CD4-positive, alpha-beta T cell treated with Interleukin-15 for 1 hour (primary cell): ENCODE measurements at regions not wholly inside any gene's neighbourhood (a gene's known extent, or its start where the extent isn't known, plus 50 kb on each side); places are given as distances from the start of the nearest gene placed in this dataset.

Experiments
- DNase-seq: peaks from one replicate; pipeline ENCODE4 v3.0.0-alpha.2; 2020

DNA sequence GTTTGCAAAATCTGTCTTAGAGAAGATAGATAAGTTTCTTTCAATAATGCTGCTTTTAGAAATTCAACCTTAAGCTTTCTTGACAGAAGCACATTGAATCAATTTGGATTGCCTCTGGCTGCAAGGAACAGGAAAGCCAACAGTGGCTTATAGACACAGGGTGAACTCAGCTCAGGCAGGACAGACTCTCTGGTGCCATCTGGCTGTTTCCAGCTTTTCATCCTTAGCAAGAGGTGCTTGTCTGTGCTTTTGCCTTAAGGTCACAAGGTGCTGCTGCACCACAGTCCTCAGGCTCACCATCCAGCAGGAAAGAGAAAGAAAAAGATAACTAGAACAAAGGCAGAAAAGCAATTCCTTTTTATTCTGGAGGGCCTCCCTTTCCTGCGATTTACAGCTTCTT is 93.7 kb upstream of the ETS2 start:
- no peak for DNase-seq

GRCh38 chr21:38712664-38713063 is 93.1 kb upstream of the ETS2 start:
- no peak for DNase-seq

DNA sequence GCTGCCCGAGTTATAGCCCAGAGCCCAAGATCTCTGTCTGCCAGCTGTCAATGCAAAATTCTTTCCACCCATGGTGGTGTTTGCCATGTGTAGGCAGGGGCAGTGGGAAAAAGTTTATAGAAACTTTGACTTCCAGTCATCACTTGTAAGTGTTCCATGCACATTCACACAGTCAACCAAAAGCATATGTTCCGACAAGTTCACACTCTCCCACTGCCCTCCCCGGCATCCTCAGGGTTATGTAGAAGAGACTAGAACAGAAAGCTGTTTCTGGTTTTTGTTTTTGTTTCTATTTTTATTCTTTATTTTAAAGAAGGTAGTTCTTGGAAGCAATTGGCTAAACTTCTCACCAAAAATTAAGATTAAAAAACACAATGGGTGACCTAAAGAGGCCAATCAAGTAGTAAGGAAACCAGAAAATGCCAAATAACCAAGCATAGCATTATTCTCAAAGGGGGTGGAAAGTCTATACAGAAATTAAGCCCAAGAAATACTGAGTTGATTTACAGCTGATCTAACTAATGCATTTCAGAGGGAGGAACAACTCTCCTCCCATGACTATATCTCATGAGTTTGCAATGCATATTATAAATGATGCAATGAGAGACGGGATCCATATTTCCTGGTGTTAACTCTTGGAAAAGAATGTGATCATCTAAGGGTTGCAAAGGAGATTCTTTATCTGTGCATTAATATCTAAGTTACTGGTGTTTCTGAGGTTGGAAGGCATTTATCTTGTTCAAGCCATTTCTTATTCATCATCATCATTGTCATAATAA is 91.5 kb upstream of the ETS2 start:
- DNase-seq: no peak

DNA sequence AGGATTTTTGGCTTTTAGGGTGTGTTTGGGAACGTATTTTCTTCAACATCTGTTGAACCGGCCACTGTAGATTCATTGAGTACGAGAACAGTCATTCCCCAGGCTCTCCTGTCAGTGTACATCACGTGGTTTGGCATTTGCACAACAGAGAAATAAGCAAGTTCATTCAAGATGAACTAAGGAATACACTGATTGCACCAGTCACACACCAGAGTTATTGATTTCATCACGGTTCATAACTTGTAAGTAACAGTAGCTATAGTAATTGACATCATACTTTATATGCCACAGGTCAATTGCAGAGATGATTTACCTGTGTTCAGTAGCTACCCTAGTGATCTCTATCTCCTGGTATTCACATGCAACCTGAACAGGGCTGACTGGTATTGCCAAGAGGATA is 90.7 kb upstream of the ETS2 start:
- DNase-seq: no peak

DNA sequence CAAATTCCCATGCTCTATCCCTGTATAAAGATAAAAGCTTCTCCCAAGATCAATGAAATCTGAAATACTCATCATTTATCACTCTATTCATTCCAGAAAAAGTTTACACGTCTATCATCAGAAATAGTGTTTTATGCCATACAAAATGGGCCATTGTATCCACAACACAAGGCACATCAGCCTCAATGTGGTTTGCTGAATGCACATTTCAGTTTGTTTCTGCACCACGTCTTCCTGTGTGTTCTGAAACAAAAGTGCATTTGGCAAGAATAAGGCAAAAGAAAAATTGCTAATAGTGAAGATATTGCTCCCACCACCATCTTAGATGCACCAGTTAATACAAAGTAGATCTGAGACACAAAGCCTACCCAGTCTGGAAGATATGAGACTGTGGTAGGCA is 89.6 kb upstream of the ETS2 start:
- DNase-seq: no peak

- no peak for DNase-seq
These were observed 88.8 kb upstream of the ETS2 start for GRCh38 chr21:38716942-38717341.

DNA sequence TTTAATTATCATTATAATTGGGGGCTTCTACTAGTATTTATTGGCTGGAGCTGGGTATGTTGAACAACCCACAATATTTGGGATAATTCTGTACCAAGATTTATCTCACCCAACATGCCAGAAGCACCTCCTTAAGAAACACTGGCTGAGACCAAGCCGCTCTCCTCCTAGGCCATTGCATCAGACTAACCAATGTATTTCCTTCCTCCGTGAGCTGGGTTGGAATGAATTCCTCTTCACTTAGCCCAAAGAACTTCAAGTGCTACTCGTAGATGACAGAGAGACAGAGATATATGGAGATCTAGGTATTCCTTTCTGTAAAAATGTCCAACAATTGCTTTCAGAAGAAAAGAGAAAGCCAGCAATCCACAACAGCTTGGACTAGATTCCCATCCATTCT is 87.2 kb upstream of the ETS2 start:
- no peak for DNase-seq

- no peak for DNase-seq
These were observed 85.7 kb upstream of the ETS2 start for GRCh38 chr21:38720074-38720473.

DNA sequence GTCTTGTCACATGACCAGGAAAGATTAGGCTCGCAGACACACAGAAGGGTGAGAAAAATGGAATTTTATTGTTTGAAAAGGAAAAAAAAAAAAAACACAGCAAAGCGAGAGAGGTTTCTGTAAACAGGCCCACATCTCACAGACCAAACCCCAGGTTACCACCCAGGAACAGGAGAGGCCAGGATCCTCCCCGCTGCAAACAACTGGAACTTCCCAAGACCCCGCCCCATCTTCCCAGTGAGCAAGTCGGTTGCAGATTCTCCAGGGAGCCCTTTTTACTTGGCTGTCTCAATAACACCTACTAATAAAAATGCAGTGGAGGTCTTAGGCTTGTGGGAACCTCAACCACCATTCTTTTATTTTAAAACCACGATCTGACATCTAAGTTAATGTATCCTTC is 84.7 kb upstream of the ETS2 start:
- DNase-seq: no peak

DNA sequence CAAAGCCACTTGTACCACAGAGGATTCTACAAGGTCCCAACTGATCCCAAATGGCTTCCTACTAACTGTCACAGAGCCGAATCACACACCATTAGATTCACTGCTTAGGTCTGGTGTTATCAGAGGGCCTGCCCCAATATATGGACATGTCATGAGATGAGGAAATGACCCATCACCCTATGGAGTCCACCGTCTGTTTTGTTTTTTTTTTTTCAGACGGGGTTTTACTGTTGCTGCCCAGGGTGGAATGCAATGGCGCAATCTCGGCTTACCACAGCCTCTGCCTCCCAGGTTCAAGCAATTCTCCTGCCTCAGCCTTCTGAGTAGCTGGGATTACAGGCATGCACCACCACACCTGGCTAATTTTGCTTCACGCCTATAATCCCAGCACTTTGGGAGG is 83.8 kb upstream of the ETS2 start:
- no peak for DNase-seq

GRCh38 chr21:38725196-38726157 is 80.3 kb upstream of the ETS2 start:
- DNase-seq: no peak

DNA sequence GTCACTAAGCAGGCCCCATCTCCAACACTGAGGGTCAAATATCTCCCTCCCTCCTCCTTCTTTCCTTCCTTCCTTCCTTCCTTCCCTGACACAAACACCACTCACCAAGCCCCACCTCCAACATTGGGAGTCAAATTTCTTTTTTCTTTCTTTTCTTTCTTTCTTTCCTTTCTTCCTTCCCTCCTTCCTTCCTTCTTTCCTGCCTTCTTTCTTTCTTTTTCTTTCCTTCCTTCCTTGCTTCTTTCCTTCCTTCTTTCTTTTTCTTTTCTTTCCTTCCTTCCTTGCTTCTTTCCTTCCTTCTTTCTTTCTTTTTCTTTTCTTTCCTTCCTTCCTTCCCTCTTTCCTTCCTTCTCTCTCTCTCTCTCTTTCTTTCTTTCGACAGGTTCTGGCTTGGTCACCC is 79.2 kb upstream of the ETS2 start:
- no peak for DNase-seq

GRCh38 chr21:38729291-38729690 is 76.4 kb upstream of the ETS2 start:
- DNase-seq: no peak

GRCh38 chr21:38729754-38730379 is 75.9 kb upstream of the ETS2 start:
- DNase-seq: no peak

DNA sequence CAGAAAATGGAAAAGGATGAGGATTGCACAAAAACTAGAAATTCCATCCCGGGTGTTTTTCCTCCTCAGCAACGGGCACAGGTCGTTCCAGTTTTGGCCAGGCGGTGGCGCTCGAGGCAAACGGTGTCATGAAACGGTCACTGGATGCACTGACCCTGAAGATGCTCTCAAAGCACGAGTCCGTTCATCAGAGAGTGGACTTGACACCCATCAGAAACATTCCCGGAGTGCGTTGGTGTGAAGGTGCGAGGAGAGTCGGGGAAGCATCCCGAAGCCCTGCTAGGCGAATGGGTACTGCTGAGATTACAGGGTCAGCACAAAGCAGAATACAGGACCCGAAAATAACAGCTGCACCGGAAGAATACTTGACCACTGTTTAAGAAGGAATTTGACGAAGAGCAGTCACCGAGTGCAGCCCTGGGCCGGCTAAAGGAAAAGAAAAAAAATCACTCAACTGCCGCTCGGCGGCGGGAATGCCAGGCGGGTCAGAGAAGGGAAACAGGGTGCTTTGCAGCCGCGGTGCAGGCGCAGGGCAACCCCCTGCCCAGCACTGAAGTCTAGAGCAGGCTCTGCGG is 71.7 kb upstream of the ETS2 start:
- DNase-seq: peak; percentile 67

DNA sequence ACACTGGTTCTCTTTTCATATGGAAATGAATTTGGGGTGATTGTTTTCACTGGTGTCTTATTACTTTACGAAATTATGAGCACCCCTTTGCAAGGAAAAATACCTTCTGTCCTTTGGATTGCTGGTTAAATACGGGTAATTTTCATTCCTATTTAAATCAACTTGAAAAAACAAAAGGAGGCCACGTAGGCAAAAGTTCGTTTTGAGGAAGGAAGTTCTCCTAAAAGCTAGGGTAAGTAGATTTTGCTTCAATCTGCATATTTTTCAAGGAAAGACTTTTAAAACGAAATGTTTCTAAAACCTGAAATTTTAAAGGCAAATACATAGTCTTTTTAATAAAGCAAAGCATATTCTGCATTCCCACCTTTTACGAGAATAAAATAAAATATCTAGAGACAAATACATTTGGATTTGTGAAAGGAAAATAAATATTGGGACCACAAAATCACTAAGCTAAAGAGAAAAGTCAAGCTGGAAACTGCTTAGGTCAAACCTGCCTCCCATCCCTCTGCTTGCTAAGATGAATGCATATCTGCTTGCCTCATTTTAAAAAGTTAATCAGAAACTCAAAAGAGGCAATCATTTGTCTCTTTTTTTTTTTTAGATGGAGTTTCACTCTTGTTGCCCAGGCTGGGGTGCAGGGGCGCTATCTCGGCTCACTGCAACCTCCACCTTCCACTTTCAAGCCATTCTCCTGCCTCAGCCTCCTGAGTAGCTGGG is 70.9 kb upstream of the ETS2 start:
- no peak for DNase-seq

DNA sequence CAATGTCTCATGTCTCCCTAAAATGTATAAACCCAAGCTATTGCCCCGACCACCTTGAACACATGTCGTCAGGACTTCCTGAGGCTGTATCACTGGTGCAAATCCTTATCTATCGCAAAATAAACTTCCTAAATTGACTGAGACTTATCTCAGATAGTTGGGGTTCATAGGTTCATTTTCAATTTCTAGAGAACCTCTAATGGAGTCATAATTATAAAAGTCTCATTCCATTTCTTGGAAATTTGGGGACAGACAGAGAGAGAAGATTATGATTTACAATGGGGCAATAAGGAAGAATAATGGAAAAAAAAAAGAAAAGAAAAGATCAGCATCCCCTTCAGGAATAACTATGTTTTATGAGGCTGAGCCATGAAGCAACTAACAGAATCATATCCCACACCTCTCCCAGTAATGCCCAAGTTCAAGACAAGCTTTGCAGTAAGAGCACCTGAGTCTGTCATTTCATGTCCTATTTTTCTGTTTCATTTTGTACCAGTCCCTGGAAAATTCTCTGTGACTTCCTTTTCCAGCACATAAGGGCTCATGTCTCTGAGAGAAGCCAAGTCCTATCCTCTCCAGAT is 70.0 kb upstream of the ETS2 start:
- no peak for DNase-seq

DNA sequence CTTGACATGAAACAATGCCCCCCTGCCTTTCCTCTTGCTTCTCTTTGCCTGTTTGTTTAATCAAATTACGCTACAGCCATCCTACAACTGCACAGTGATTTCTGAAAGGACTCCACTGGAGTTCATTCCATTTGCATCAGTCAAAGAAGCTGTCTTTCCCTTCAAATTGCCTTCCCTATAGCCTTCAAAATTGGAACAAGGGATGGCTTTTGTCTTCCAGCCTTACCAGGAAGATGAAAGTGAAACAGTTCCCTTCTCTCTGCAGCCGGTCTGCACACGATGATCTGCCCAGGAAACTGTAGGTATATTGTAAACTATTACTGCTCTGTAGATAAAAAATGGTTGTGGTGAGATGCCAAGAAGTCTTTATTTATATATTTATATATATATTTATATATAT is 65.6 kb upstream of the ETS2 start:
- no peak for DNase-seq

DNA sequence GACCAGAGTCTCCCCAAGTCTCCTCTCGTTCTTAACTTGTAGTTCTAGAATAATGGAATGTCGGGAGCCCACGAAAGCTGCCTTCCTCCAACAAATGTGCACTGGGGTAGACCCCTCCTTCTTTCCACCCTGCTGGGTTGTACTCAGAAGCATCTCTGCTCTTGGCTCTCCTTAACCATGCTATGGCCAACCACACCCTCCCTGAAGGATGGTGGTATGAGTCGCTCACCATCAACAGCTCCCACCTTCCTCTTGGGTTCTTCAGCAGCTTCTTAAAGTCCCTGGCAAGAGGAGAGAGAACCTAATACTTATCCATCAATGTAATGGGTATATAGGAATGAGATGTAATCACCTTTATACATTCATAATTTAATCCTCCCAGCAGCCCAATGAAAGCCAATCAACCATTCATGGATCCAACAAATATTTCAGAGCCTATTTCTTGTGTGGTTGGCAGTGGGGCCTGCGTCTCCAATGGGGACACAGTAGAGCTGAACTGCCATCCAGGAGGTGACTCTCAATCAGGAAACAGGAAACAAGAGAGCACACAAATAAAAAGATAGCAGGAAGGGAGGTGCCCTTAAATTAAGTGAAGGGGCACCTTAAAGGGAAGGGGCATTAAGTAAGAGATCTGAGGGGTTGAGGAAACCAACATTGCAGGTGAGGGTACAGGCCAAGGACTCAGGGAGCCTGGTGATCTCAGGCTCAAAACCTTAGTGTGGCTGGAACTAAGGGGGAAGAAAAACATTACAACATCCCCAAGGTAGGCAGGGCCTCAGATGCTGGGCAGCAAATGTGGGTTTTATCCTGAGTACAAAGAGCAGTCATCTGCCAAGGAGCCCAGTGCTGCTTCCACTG is 64.4 kb upstream of the ETS2 start:
- no peak for DNase-seq

DNA sequence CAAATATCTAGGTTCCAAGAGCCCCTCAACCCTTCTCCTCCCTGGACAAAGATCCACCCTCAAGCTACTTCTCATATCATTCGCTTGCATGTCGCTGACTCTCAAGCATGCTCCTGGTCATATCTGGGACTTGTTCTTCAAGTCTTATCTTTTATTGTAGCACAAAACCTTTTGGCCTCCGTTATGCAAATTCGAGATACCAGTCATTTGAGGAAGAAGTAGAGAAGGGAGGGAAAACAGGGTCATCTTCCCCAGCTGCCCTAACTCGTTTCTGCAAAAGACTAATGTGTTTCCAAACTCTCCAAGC is 63.8 kb upstream of the ETS2 start:
- no peak for DNase-seq

GRCh38 chr21:38742580-38743260 is 63.0 kb upstream of the ETS2 start:
- no peak for DNase-seq
